ENCODE measurements at regions not wholly inside any gene's neighbourhood (a gene's known extent, or its start where the extent isn't known, plus 50 kb on each side); places are given as distances from the start of the nearest gene placed in this dataset.

- TF ChIP-seq RBBP5 (conservative IDR thresholded peaks at IDR 0.05) = no peak
- TF ChIP-seq MTA3 (IDR thresholded peaks at IDR 0.05; ENCODE audit: borderline replicate concordance, low read length) = no peak
- no peak for TF ChIP-seq RCOR1 (conservative IDR thresholded peaks at IDR 0.05; ENCODE audit: low read depth, low read length)
Observed at GRCh38 chr11:36929401-36929800, 331.4 kb upstream of the RAG2 start.

All from GM12878 (cell line).